SK-N-SH (cell line): ENCODE measurements at regions not wholly inside any gene's neighbourhood (a gene's known extent, or its start where the extent isn't known, plus 50 kb on each side); places are given as distances from the start of the nearest gene placed in this dataset.

ENCODE experiments used
- CTCF ChIA-PET: fragments of 300-600, 350-600 bp; formaldehyde crosslinking; extraction: SDS; loops from one replicate; lab custom pipeline; 2021; lab: Yijun Ruan, JAX
- POLR2A ChIA-PET: fragments of 350-600 bp; sonication (Branson Sonifier 250); formaldehyde crosslinking; extraction: SDS; loops from one replicate; lab custom pipeline; 2020; ENCODE audit warnings: antibody characterized with exemption, inconsistent platforms; lab: Yijun Ruan, JAX
- DNase-seq: peaks from one replicate; pipeline ENCODE4 v3.0.0; 2012
- H2AFZ ChIP-seq: fragments of 200-600 bp; sonication (generic); 2 replicates; pipeline ENCODE4 v1.8.1; 2016; ENCODE audit warnings: antibody characterized with exemption, mild to moderate bottlenecking, low read depth
- H3F3A ChIP-seq: fragments of 200-600 bp; sonication (generic); replicated peaks from 2 replicates; pipeline ENCODE3; 2016; ENCODE audit warnings: antibody characterized with exemption, mild to moderate bottlenecking; ENCODE audit not compliant: insufficient read depth
- H3K27ac ChIP-seq, 2 experiments: fragments of 200-500 bp in 1 of 2; fragments of 200-600 bp in 1 of 2; sonication (Bioruptor generic) in 1 of 2; sonication (generic), shearing (Covaris generic) in 1 of 2; 2 replicates each; pipeline versions ENCODE4 v1.5.1 to v1.6.1; 2014 to 2016; ENCODE audit warnings: low read depth in 2 of 2, inconsistent platforms in 1 of 2, low read length in 1 of 2, mild to moderate bottlenecking in 1 of 2, mixed read lengths in 1 of 2
- H3K27me3 ChIP-seq: fragments of 200-600 bp; sonication (generic), shearing (Covaris generic); 2 replicates; pipeline ENCODE4 v1.6.1; 2016; ENCODE audit warnings: mixed run types; ENCODE audit not compliant: insufficient read depth
- H3K36me3 ChIP-seq, 2 experiments: fragments of 200-500 bp in 1 of 2; fragments of 200-600 bp in 1 of 2; sonication (Bioruptor generic) in 1 of 2; sonication (generic) in 1 of 2; replicated peaks in 1 of 2; 2 replicates each; pipeline versions ENCODE3 to v1.5.1; 2014 to 2016; ENCODE audit warnings: low read length in 1 of 2, mild to moderate bottlenecking in 1 of 2; ENCODE audit not compliant: insufficient read depth in 2 of 2, control insufficient read depth in 1 of 2
- H3K4me1 ChIP-seq, 2 experiments: fragments of 200-500 bp in 1 of 2; fragments of 200-600 bp in 1 of 2; sonication (Bioruptor generic) in 1 of 2; sonication (generic), shearing (Covaris generic) in 1 of 2; 2 replicates each; pipeline versions ENCODE4 v1.5.1 to v1.6.1; 2014 to 2016; ENCODE audit warnings: low read depth in 1 of 2, low read length in 1 of 2, mixed run types in 1 of 2; ENCODE audit not compliant: insufficient read depth in 2 of 2, control insufficient read depth in 1 of 2
- H3K4me2 ChIP-seq: fragments of 200-600 bp; sonication (generic), shearing (Covaris generic); 2 replicates; pipeline ENCODE4 v1.6.1; 2017; ENCODE audit warnings: mixed run types
- H3K4me3 ChIP-seq, 2 experiments: fragments of 200-500 bp in 1 of 2; fragments of 200-600 bp in 1 of 2; sonication (Bioruptor generic) in 1 of 2; sonication (generic), shearing (Covaris generic) in 1 of 2; 2 replicates each; pipeline versions ENCODE4 v1.5.1 to v1.8.1; 2014 to 2016; ENCODE audit warnings: low read depth in 2 of 2, inconsistent platforms in 1 of 2, low read length in 1 of 2, mild to moderate bottlenecking in 1 of 2, mixed read lengths in 1 of 2, moderate library complexity in 1 of 2
- H3K79me2 ChIP-seq: fragments of 200-600 bp; sonication (generic); 2 replicates; pipeline ENCODE4 v1.8.1; 2017; ENCODE audit warnings: mild to moderate bottlenecking; ENCODE audit not compliant: insufficient read depth
- H3K9ac ChIP-seq: fragments of 200-600 bp; sonication (generic); 2 replicates; pipeline ENCODE4 v1.6.1; 2017; ENCODE audit warnings: mixed run types
- H3K9me2 ChIP-seq: fragments of 200-600 bp; sonication (generic); 2 replicates; pipeline ENCODE4 v1.6.1; 2017; ENCODE audit warnings: mixed run types
- H3K9me3 ChIP-seq: fragments of 200-600 bp; sonication (generic); 2 replicates; pipeline ENCODE4 v1.6.1; 2017; ENCODE audit warnings: mixed run types, mild to moderate bottlenecking, moderate library complexity
- H4K20me1 ChIP-seq: fragments of 200-600 bp; sonication (generic); 2 replicates; pipeline ENCODE4 v1.6.1; 2017; ENCODE audit warnings: mild to moderate bottlenecking, mixed run types; ENCODE audit not compliant: insufficient read depth
- CHD2 ChIP-seq: fragments of 150-350 bp; IDR thresholded peaks from 2 replicates; pipeline ENCODE4 v1.6.1; 2018; ENCODE audit warnings: low read length; ENCODE audit not compliant: partially characterized antibody
- CTCF ChIP-seq: fragments of 200-600 bp; sonication (generic); IDR thresholded peaks from 2 replicates; pipeline ENCODE4 v1.6.1; 2017; ENCODE audit warnings: antibody characterized with exemption, mild to moderate bottlenecking, moderate library complexity
- JUND ChIP-seq: IDR thresholded peaks from 2 replicates; pipeline ENCODE4 v1.4.0; 2012
- MEF2A ChIP-seq: IDR thresholded peaks from 2 replicates; pipeline ENCODE4 v1.4.0; 2012; ENCODE audit warnings: low read depth, borderline replicate concordance
- PBX3 ChIP-seq: IDR thresholded peaks from 2 replicates; pipeline ENCODE4; 2012
- POLR2AphosphoS5 ChIP-seq: IDR thresholded peaks from 2 replicates; pipeline ENCODE4 v1.6.1; 2012; ENCODE audit warnings: low read depth, low read length
- RXRA ChIP-seq: IDR thresholded peaks from 2 replicates; pipeline ENCODE4 v1.4.0; 2012; ENCODE audit warnings: low read depth, mild to moderate bottlenecking, borderline replicate concordance
- TCF12 ChIP-seq: IDR thresholded peaks from 2 replicates; pipeline ENCODE4 v1.4.0; 2012
- TEAD4 ChIP-seq: IDR thresholded peaks from 2 replicates; pipeline ENCODE4 v1.4.0; 2012; ENCODE audit warnings: mild to moderate bottlenecking, borderline replicate concordance; ENCODE audit not compliant: insufficient read depth
- YY1 ChIP-seq: IDR thresholded peaks from 2 replicates; pipeline ENCODE4 v1.4.0; 2012; ENCODE audit warnings: low read depth, mild to moderate bottlenecking
- WGBS: methylation state at CpG from one replicate; pipeline ENCODE4 v1.1.6; 2017; ENCODE audit warnings: low lambda C conversion rate; 5-methylcytosine and 5-hydroxymethylcytosine counted together

GRCh38 chr1:58932859-58933598 is 149.2 kb upstream of the JUN start:
- Histone ChIP-seq H3K27ac (peak overlapping the region in 1 of 2 experiments; percentile 52; a peak in 2 of 4 replicates), H2AFZ (peak overlapping the region; percentile 49; the same call in 1 of the 2 replicates), H4K20me1 (no peaks in the 10 kb centered on the region), H3K79me2 (no peaks in the 10 kb centered on the region), H3K36me3 (no peaks in the 10 kb centered on the region), H3K9ac (no peak overlapping the region), H3K4me1 (peaks cover 3 to 12% of the 10 kb centered on the region in 2 experiments; a peak in 2 of 4 replicates), H3K27me3 (no peaks in the 10 kb centered on the region), H3K4me3 (no peak overlapping the region), H3K4me2 (0 out of 2 replicates have a peak overlapping the region, but pooled peaks have one; percentile 20), H3K9me2 (no peaks in the 10 kb centered on the region), H3F3A (peaks cover 13% of the 10 kb centered on the region), H3K9me3 (no peaks in the 10 kb centered on the region)
- WGBS, result 53% methylated on average over 4 of the region's 4 CpGs
- TF ChIP-seq CHD2 (no peak), JUND (no peak), TEAD4 (no peak), PBX3 (peak; percentile 18; the same call in 1 of the 2 replicates), POLR2AphosphoS5 (no peak), RXRA (no peak), TCF12 (peak; percentile 20; the same call in 1 of the 2 replicates)
- ChIA-PET CTCF (interaction anchor here (1.2 to 1.3 kb wide), 2 partner anchors 8 to 13 kb away, joined by 3 read pairs; no protein-coding TSS in a partner anchor), POLR2A (no interaction called here)
- no peak for DNase-seq

- Histone ChIP-seq H3K9ac (no peak overlapping the region), H4K20me1 (no peaks in the 10 kb centered on the region), H3K27me3 (no peaks in the 10 kb centered on the region), H3K4me2 (0 out of 2 replicates have a peak overlapping the region, but pooled peaks have one; percentile 20), H3K27ac (peak overlapping the region in 1 of 2 experiments; percentile 52; a peak in 1 of 4 replicates), H3K9me3 (no peaks in the 10 kb centered on the region), H3K4me3 (no peak overlapping the region), H3K4me1 (peaks cover 3 to 12% of the 10 kb centered on the region in 2 experiments; a peak in 2 of 4 replicates), H3K36me3 (no peaks in the 10 kb centered on the region), H3F3A (peaks cover 13% of the 10 kb centered on the region), H3K9me2 (no peaks in the 10 kb centered on the region), H3K79me2 (no peaks in the 10 kb centered on the region), H2AFZ (0 out of 2 replicates have a peak overlapping the region, but pooled peaks have one; percentile 49)
- TF ChIP-seq YY1 (no peak), CTCF (peak; percentile 7; the same call in 1 of the 2 replicates), MEF2A (no peak)
- ChIA-PET CTCF (interaction anchor here (1.2 to 1.3 kb wide), 2 partner anchors 8 to 13 kb away, joined by 3 read pairs; no protein-coding TSS in a partner anchor), POLR2A (no interaction called here)
- WGBS, result 96% methylated on average over 2 of the region's 2 CpGs
- DNase-seq, result no peak
Measured at GRCh38 chr1:58933599-58933926, 149.7 kb upstream of the JUN start.
